Gastroesophageal sphincter (tissue), 4 donors: ENCODE measurements at regions not wholly inside any gene's neighbourhood (a gene's known extent, or its start where the extent isn't known, plus 50 kb on each side); places are given as distances from the start of the nearest gene placed in this dataset.

Experiments used
- ATAC-seq: fragments of 150-250 bp; one replicate; pipeline ENCODE4 v1.9.1; 2016; ENCODE audit warnings: mild to moderate bottlenecking, moderate library complexity
- H3K27ac ChIP-seq, 4 donors: fragments of 200-600 bp; sonication (generic) in 3 of 4; 1 replicate in 3 of 4; 2 replicates in 1 of 4; pipeline ENCODE4 v1.5.1; 2016 to 2019
- H3K27me3 ChIP-seq: fragments of 200-600 bp; sonication (generic); one replicate; pipeline ENCODE4 v1.5.1; 2019
- H3K36me3 ChIP-seq, 2 donors: fragments of 200-600 bp; sonication (generic); one replicate each; pipeline ENCODE4 v1.5.1; 2019; ENCODE audit warnings: control low read depth in 1 of 2
- H3K4me1 ChIP-seq, 3 donors: fragments of 200-600 bp; sonication (generic); 1 replicate in 2 of 3; 2 replicates in 1 of 3; pipeline ENCODE4 v1.5.1; 2016 to 2019; ENCODE audit warnings: control low read depth in 2 of 3
- H3K4me3 ChIP-seq, 2 donors: fragments of 200-600 bp; sonication (generic); one replicate each; pipeline ENCODE4 v1.5.1; 2019; ENCODE audit warnings: mild to moderate bottlenecking in 1 of 2, moderate library complexity in 1 of 2
- H3K9me3 ChIP-seq, 3 donors: fragments of 200-600 bp; sonication (generic); one replicate each; pipeline ENCODE4 v1.5.1; 2017 to 2019; ENCODE audit warnings: control low read depth in 2 of 3
- CTCF ChIP-seq, 4 experiments: fragments of 200-600 bp in 2 of 4; fragments of 450-650 bp in 2 of 4; sonication (generic) in 1 of 4; IDR thresholded peaks; one replicate each; pipeline ENCODE4 v1.5.1; 2017 to 2019; ENCODE audit warnings: antibody characterized with exemption in 4 of 4, mild to moderate bottlenecking in 2 of 4, moderate library complexity in 2 of 4
- EP300 ChIP-seq: sonication (generic); formaldehyde crosslinking; IDR thresholded peaks from one replicate; pipeline ENCODE4 v1.6.1; 2017; ENCODE audit warnings: antibody characterized with exemption, mild to moderate bottlenecking
- POLR2A ChIP-seq, 2 donors: fragments of 450-650 bp; IDR thresholded peaks; one replicate each; pipeline ENCODE4 v1.6.1; 2017; ENCODE audit warnings: antibody characterized with exemption in 2 of 2, mild to moderate bottlenecking in 2 of 2, moderate library complexity in 1 of 2
- POLR2AphosphoS5 ChIP-seq: sonication (generic); formaldehyde crosslinking; IDR thresholded peaks from one replicate; pipeline ENCODE4 v1.6.1; 2017; ENCODE audit warnings: antibody characterized with exemption
- WGBS, 2 donors: methylation state at CpG; one replicate each; pipeline ENCODE4 v1.1.5; 2018; ENCODE audit warnings: low coverage in 1 of 2; 5-methylcytosine and 5-hydroxymethylcytosine counted together

GRCh38 chr2:58972737-58973136 lies 731.6 kb upstream of the FANCL start:
- H3K36me3 ChIP-seq, result no peaks in the 10 kb centered on the region
- no peaks in the 10 kb centered on the region for H3K9me3 ChIP-seq
- H3K27me3 ChIP-seq, result no peaks in the 10 kb centered on the region
- no peak for ATAC-seq
- no peaks in the 10 kb centered on the region for H3K4me1 ChIP-seq
- H3K4me3 ChIP-seq, result no peak overlapping the region
- TF ChIP-seq CTCF (IDR thresholded peaks at IDR 0.05) (no peak), POLR2AphosphoS5 (no peak), EP300 (no peak), POLR2A (IDR thresholded peaks at IDR 0.05) (no peak)
- no peak overlapping the region for H3K27ac ChIP-seq
- whole genome bisulfite sequencing, 2 donors, result 67% methylated on average over 1 of the region's 1 CpG; no CpG with 5 or more reads in 1 of the 2 donors

- WGBS, 2 donors, result 88 to 90% methylated on average over 13 to 14 of the region's 14 CpGs
- no peaks in the 10 kb centered on the region for H3K27me3 ChIP-seq
- H3K9me3 ChIP-seq, result no peaks in the 10 kb centered on the region
- H3K36me3 ChIP-seq, result no peaks in the 10 kb centered on the region
- ATAC-seq, result no peak
- no peaks in the 10 kb centered on the region for H3K4me1 ChIP-seq
- no peak for TF ChIP-seq POLR2AphosphoS5
- no peak for TF ChIP-seq EP300
- no peak for TF ChIP-seq POLR2A (IDR thresholded peaks at IDR 0.05)
- no peak for TF ChIP-seq CTCF (IDR thresholded peaks at IDR 0.05)
- no peak overlapping the region for H3K4me3 ChIP-seq
- H3K27ac ChIP-seq, result no peak overlapping the region
Observed at GRCh38 chr2:58971511-58972360, 730.6 kb upstream of the FANCL start.

- 50 to 75% methylated on average over 2 to 3 of the region's 4 CpGs for WGBS, 2 donors
- Histone ChIP-seq H3K27ac (no peak overlapping the region), H3K4me3 (no peak overlapping the region), H3K36me3 (no peaks in the 10 kb centered on the region), H3K27me3 (no peaks in the 10 kb centered on the region), H3K4me1 (no peaks in the 10 kb centered on the region), H3K9me3 (no peaks in the 10 kb centered on the region)
- no peak for TF ChIP-seq POLR2AphosphoS5
- no peak for TF ChIP-seq CTCF (IDR thresholded peaks at IDR 0.05)
- no peak for ATAC-seq
Observed at GRCh38 chr2:58970365-58970764, 729.2 kb upstream of the FANCL start.

- H3K27ac ChIP-seq, result no peak overlapping the region
- H3K36me3 ChIP-seq, result no peaks in the 10 kb centered on the region
- no peaks in the 10 kb centered on the region for H3K9me3 ChIP-seq
- H3K27me3 ChIP-seq, result no peaks in the 10 kb centered on the region
- no peak for TF ChIP-seq EP300
- H3K4me3 ChIP-seq, result no peak overlapping the region
- no peaks in the 10 kb centered on the region for H3K4me1 ChIP-seq
- 86 to 87% methylated on average over 2 of the region's 2 CpGs for WGBS, 2 donors
- ATAC-seq, result no peak
Observed at GRCh38 chr2:58968885-58969284, 727.8 kb upstream of the FANCL start.

DNA sequence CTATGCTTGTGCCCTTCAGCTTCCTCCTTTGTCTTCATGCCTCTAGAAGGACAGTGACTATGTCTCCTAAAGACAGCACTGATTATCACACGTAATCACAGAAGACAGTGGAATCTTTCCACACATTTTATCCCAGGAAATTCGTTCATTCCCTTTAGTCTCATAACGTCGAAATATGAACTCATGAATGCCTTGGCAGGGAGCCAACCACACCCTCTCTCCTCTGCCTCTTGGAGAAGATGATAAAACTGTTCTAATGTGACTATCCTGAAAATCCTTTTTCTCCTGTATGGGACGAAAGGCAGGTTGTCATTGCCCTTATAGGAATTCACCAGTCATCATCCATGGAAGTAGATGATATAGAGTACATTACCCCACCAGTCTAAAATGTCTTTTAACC lies 726.6 kb upstream of the FANCL start:
- TF ChIP-seq CTCF (IDR thresholded peaks at IDR 0.05), result no peak
- TF ChIP-seq POLR2A (IDR thresholded peaks at IDR 0.05), result no peak
- TF ChIP-seq POLR2AphosphoS5, result no peak
- TF ChIP-seq EP300, result no peak
- no peak for ATAC-seq
- no peaks in the 10 kb centered on the region for H3K9me3 ChIP-seq
- H3K36me3 ChIP-seq, result no peaks in the 10 kb centered on the region
- no peak overlapping the region for H3K4me3 ChIP-seq
- no peaks in the 10 kb centered on the region for H3K4me1 ChIP-seq
- H3K27ac ChIP-seq, result no peak overlapping the region
- WGBS, 2 donors, result 43 to 48% methylated on average over 3 to 5 of the region's 5 CpGs
- no peaks in the 10 kb centered on the region for H3K27me3 ChIP-seq
